IMR-90 (cell line): ENCODE measurements at regions not wholly inside any gene's neighbourhood (a gene's known extent, or its start where the extent isn't known, plus 50 kb on each side); places are given as distances from the start of the nearest gene placed in this dataset.

Experiments
- ATAC-seq: fragments of 200-7000 bp; cut with Tn5 transposase; 2 replicates; pipeline ENCODE4 v1.9.1; 2020; ENCODE audit warnings: low read depth, mild to moderate bottlenecking, moderate library complexity
- BruUV-seq: library from RNA; stranded (reverse); fragments of 400-500 nt; replicated peaks from 2 replicates; lab custom pipeline; 2021; lab: Mats Ljungman, UMichigan
- CTCF ChIA-PET: fragments of 300-600 bp; formaldehyde crosslinking; extraction: SDS; loops from one replicate; lab custom pipeline; 2021; ENCODE audit warnings: antibody characterized with exemption; lab: Yijun Ruan, JAX
- POLR2A ChIA-PET: fragments of 300-600 bp; sonication (Branson Sonifier 250); formaldehyde crosslinking; loops from one replicate; lab custom pipeline; 2022; ENCODE audit warnings: antibody characterized with exemption; ENCODE audit not compliant: unreplicated experiment; lab: Charles Lee
- DNase-seq: peaks from one replicate; pipeline ENCODE4 v3.0.0; 2013
- H2AFZ ChIP-seq: replicated peaks from 2 replicates; pipeline ENCODE3; 2013; ENCODE audit warnings: low read length, mild to moderate bottlenecking; ENCODE audit not compliant: poor library complexity
- H2AK5ac ChIP-seq: 2 replicates; pipeline ENCODE4 v1.6.1; 2013; ENCODE audit warnings: low read depth, low read length, inconsistent platforms
- H2AK9ac ChIP-seq: replicated peaks from 2 replicates; pipeline ENCODE3; 2013; ENCODE audit warnings: mild to moderate bottlenecking, low read depth, low read length, moderate library complexity; ENCODE audit not compliant: poor library complexity
- H2BK120ac ChIP-seq: 2 replicates; pipeline ENCODE4 v1.6.1; 2013; ENCODE audit warnings: low read depth, low read length, inconsistent platforms
- H2BK15ac ChIP-seq: 3 replicates; pipeline ENCODE4 v1.6.1; 2013; ENCODE audit warnings: low read depth, low read length, inconsistent platforms
- H2BK20ac ChIP-seq: 2 replicates; pipeline ENCODE4 v1.6.1; 2013; ENCODE audit warnings: low read depth, mild to moderate bottlenecking, inconsistent platforms, low read length, moderate library complexity
- H2BK5ac ChIP-seq: 2 replicates; pipeline ENCODE4 v1.6.1; 2013; ENCODE audit warnings: mild to moderate bottlenecking, low read depth, low read length, inconsistent platforms; ENCODE audit not compliant: poor library complexity, severe bottlenecking
- H3K14ac ChIP-seq: replicated peaks from 2 replicates; pipeline ENCODE4 v1.6.1; 2013; ENCODE audit warnings: low read depth, low read length, inconsistent platforms
- H3K18ac ChIP-seq: 2 replicates; pipeline ENCODE4 v1.6.1; 2013; ENCODE audit warnings: low read depth, low read length, control low read depth
- H3K23ac ChIP-seq: 2 replicates; pipeline ENCODE4 v1.6.1; 2013; ENCODE audit warnings: low read depth, low read length, inconsistent platforms
- H3K27ac ChIP-seq: 2 replicates; pipeline ENCODE4 v1.5.1; 2013; ENCODE audit warnings: mild to moderate bottlenecking, control low read depth, low read length; ENCODE audit not compliant: insufficient read depth
- H3K27me3 ChIP-seq: 2 replicates; pipeline ENCODE4 v1.6.1; 2013; ENCODE audit warnings: low read length; ENCODE audit not compliant: control insufficient read depth, insufficient read depth
- H3K36me3 ChIP-seq: 2 replicates; pipeline ENCODE4 v1.6.1; 2013; ENCODE audit warnings: low read length, mixed read lengths; ENCODE audit not compliant: control insufficient read depth, insufficient read depth
- H3K4ac ChIP-seq: 2 replicates; pipeline ENCODE4 v1.6.1; 2013; ENCODE audit warnings: low read depth, low read length, inconsistent platforms
- H3K4me1 ChIP-seq: 2 replicates; pipeline ENCODE4 v1.6.1; 2013; ENCODE audit warnings: low read length, mixed read lengths; ENCODE audit not compliant: control insufficient read depth, insufficient read depth
- H3K4me2 ChIP-seq: 2 replicates; pipeline ENCODE4 v1.6.1; 2013; ENCODE audit warnings: low read depth, mild to moderate bottlenecking, control low read depth, low read length, moderate library complexity
- H3K4me3 ChIP-seq: 2 replicates; pipeline ENCODE4 v1.5.1; 2013; ENCODE audit warnings: low read depth, mild to moderate bottlenecking, control low read depth, low read length, moderate library complexity; ENCODE audit not compliant: insufficient read depth
- H3K56ac ChIP-seq: 2 replicates; pipeline ENCODE4 v1.6.1; 2013; ENCODE audit warnings: low read length, inconsistent platforms; ENCODE audit not compliant: insufficient read depth; ENCODE audit errors: extremely low read depth
- H3K79me1 ChIP-seq, 2 experiments: 2 replicates each; pipeline ENCODE4 v1.6.1; 2013; ENCODE audit warnings: low read length in 2 of 2, inconsistent platforms in 1 of 2, low read depth in 1 of 2
- H3K9ac ChIP-seq: 2 replicates; pipeline ENCODE4 v1.6.1; 2013; ENCODE audit warnings: low read depth, low read length, control low read depth
- H3K9me1 ChIP-seq: 2 replicates; pipeline ENCODE4 v1.6.1; 2013; ENCODE audit warnings: low read length, inconsistent platforms; ENCODE audit not compliant: insufficient read depth
- H3K9me3 ChIP-seq: 2 replicates; pipeline ENCODE4 v1.6.1; 2013; ENCODE audit warnings: low read length; ENCODE audit not compliant: control insufficient read depth, insufficient read depth
- H4K20me1 ChIP-seq: 2 replicates; pipeline ENCODE4 v1.6.1; 2013; ENCODE audit warnings: low read length, inconsistent platforms; ENCODE audit not compliant: insufficient read depth
- H4K5ac ChIP-seq: 2 replicates; pipeline ENCODE4 v1.6.1; 2013; ENCODE audit warnings: mild to moderate bottlenecking, low read depth, low read length, control low read depth
- H4K8ac ChIP-seq, 2 experiments: 2 replicates each; pipeline ENCODE4 v1.6.1; 2013; ENCODE audit warnings: low read depth in 2 of 2, low read length in 2 of 2, control low read depth in 1 of 2, inconsistent platforms in 1 of 2
- H4K91ac ChIP-seq: 2 replicates; pipeline ENCODE4 v1.6.1; 2013; ENCODE audit warnings: low read depth, low read length, inconsistent platforms; ENCODE audit not compliant: insufficient read depth
- BHLHE40 ChIP-seq: fragments of 150-350 bp; IDR thresholded peaks from 2 replicates; pipeline ENCODE4 v1.6.1; 2016; ENCODE audit warnings: mild to moderate bottlenecking, low read depth, low read length
- CEBPB ChIP-seq: IDR thresholded peaks from 2 replicates; pipeline ENCODE4 v1.6.1; 2012; ENCODE audit warnings: low read depth, low read length, improper control_type of control experiment
- CHD1 ChIP-seq: IDR thresholded peaks from 2 replicates; pipeline ENCODE4 v1.6.1; 2012; ENCODE audit warnings: low read depth, low read length, improper control_type of control experiment
- FOS ChIP-seq: fragments of 150-350 bp; IDR thresholded peaks from 2 replicates; pipeline ENCODE4 v1.6.1; 2016; ENCODE audit warnings: low read depth, low read length
- MAFK ChIP-seq: IDR thresholded peaks from 2 replicates; pipeline ENCODE4 v1.6.1; 2012; ENCODE audit warnings: low read depth, low read length, improper control_type of control experiment
- MAZ ChIP-seq: IDR thresholded peaks from 2 replicates; pipeline ENCODE4 v1.6.1; 2012; ENCODE audit warnings: low read depth, mild to moderate bottlenecking, low read length, improper control_type of control experiment, moderate library complexity, borderline replicate concordance
- MXI1 ChIP-seq: IDR thresholded peaks from 2 replicates; pipeline ENCODE4 v1.6.1; 2012; ENCODE audit warnings: low read depth, mild to moderate bottlenecking, low read length, moderate library complexity, borderline replicate concordance
- NFE2L2 ChIP-seq: fragments of 150-350 bp; IDR thresholded peaks from 2 replicates; pipeline ENCODE4 v1.6.1; 2016; ENCODE audit warnings: low read depth, mild to moderate bottlenecking, low read length
- POLR2A ChIP-seq: IDR thresholded peaks from 2 replicates; pipeline ENCODE4 v1.6.1; 2012; ENCODE audit warnings: mild to moderate bottlenecking, low read depth, low read length
- RAD21 ChIP-seq: IDR thresholded peaks from 2 replicates; pipeline ENCODE4 v1.6.1; 2012; ENCODE audit warnings: low read length, improper control_type of control experiment
- RCOR1 ChIP-seq: IDR thresholded peaks from 2 replicates; pipeline ENCODE4 v1.6.1; 2012; ENCODE audit warnings: mild to moderate bottlenecking, low read length, improper control_type of control experiment; ENCODE audit not compliant: insufficient replicate concordance
- RFX5 ChIP-seq: IDR thresholded peaks from 2 replicates; pipeline ENCODE4 v1.8.0; 2012; ENCODE audit warnings: low read depth, mild to moderate bottlenecking, low read length, moderate library complexity
- SMC3 ChIP-seq: fragments of 150-350 bp; IDR thresholded peaks from 2 replicates; pipeline ENCODE4 v1.6.1; 2016; ENCODE audit warnings: low read depth, mild to moderate bottlenecking, antibody characterized with exemption, low read length, moderate library complexity
- WGBS, 2 experiments: methylation state at CpG; one replicate each; pipeline versions ENCODE4 v1.1.5 to v1.1.7; 2013; ENCODE audit warnings: missing lambda C conversion rate in 2 of 2; ENCODE audit not compliant: insufficient read length in 1 of 2; ENCODE audit errors: extremely low coverage in 2 of 2; 5-methylcytosine and 5-hydroxymethylcytosine counted together
- dilution Hi-C: fragments of 300-500 bp; cut with HindIII; formaldehyde crosslinking; loops from one replicate; pipeline ENCODE4 v1.14.3; 2018; ENCODE audit warnings: low sequenced_read_pairs; ENCODE audit not compliant: unreplicated experiment
- in situ Hi-C: fragments of 300-500 bp; cut with MboI; formaldehyde crosslinking; loops from 3 replicates; pipeline ENCODE4 v1.14.3; 2019; ENCODE audit warnings: low sequenced_read_pairs, inconsistent platforms, mixed read lengths
- intact Hi-C: fragments of 100-400 bp; cut with micrococcal nuclease; formaldehyde crosslinking; loops from 2 replicates; pipeline ENCODE4 v1.10.0; 2022
- TF ChIP-seq, protein P1 (sequence below): fragments of 150-350 bp; IDR thresholded peaks from 2 replicates; pipeline ENCODE4 v1.6.1; 2016; ENCODE audit warnings: low read depth, mild to moderate bottlenecking, low read length, moderate library complexity, borderline replicate concordance
- TF ChIP-seq, protein P2 (sequence below): conservative IDR thresholded peaks from 2 replicates; pipeline ENCODE4 v1.5.1; 2012; ENCODE audit warnings: mild to moderate bottlenecking, low read depth, low read length, improper control_type of control experiment
- TF ChIP-seq, protein P3 (sequence below): fragments of 150-350 bp; IDR thresholded peaks from 2 replicates; pipeline ENCODE4 v1.6.1; 2017; ENCODE audit warnings: mild to moderate bottlenecking, antibody characterized with exemption, low read length, low read depth

DNA sequence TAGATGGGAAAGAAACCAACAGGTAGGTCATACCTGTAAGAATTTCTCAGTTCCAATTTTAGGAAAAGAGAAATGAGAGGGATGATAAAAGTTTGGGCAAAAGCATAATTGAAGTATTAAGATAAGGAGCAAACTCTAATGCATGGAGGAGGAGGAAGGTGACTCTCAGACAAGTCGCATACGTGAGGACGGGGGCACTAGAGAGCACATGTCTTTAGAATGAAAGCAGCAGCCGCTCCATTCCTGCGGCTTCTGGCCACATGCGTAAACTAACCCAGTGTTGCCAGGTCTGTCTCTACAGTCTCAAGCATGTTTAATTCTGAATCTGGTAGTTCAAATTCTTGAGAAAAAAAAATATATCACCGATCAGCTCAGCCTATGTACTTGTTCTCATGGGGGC, 371.5 kb upstream of the SLC30A5 start:
- dilution Hi-C loops, result no loop called here
- TF ChIP-seq BHLHE40 (no peak), RCOR1 (no peak), CEBPB (no peak), FOS (no peak), RAD21 (no peak), RFX5 (no peak), SMC3 (no peak), MXI1 (no peak), POLR2A (no peak), MAZ (no peak), MAFK (no peak), NFE2L2 (no peak), CHD1 (no peak)
- TF ChIP-seq, protein P1, sequence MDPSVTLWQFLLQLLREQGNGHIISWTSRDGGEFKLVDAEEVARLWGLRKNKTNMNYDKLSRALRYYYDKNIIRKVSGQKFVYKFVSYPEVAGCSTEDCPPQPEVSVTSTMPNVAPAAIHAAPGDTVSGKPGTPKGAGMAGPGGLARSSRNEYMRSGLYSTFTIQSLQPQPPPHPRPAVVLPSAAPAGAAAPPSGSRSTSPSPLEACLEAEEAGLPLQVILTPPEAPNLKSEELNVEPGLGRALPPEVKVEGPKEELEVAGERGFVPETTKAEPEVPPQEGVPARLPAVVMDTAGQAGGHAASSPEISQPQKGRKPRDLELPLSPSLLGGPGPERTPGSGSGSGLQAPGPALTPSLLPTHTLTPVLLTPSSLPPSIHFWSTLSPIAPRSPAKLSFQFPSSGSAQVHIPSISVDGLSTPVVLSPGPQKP, result no peak
- TF ChIP-seq, protein P2, sequence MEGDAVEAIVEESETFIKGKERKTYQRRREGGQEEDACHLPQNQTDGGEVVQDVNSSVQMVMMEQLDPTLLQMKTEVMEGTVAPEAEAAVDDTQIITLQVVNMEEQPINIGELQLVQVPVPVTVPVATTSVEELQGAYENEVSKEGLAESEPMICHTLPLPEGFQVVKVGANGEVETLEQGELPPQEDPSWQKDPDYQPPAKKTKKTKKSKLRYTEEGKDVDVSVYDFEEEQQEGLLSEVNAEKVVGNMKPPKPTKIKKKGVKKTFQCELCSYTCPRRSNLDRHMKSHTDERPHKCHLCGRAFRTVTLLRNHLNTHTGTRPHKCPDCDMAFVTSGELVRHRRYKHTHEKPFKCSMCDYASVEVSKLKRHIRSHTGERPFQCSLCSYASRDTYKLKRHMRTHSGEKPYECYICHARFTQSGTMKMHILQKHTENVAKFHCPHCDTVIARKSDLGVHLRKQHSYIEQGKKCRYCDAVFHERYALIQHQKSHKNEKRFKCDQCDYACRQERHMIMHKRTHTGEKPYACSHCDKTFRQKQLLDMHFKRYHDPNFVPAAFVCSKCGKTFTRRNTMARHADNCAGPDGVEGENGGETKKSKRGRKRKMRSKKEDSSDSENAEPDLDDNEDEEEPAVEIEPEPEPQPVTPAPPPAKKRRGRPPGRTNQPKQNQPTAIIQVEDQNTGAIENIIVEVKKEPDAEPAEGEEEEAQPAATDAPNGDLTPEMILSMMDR, result no peak
- TF ChIP-seq, protein P3, sequence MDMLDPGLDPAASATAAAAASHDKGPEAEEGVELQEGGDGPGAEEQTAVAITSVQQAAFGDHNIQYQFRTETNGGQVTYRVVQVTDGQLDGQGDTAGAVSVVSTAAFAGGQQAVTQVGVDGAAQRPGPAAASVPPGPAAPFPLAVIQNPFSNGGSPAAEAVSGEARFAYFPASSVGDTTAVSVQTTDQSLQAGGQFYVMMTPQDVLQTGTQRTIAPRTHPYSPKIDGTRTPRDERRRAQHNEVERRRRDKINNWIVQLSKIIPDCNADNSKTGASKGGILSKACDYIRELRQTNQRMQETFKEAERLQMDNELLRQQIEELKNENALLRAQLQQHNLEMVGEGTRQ, result no peak
- no peak overlapping the region for H4K91ac ChIP-seq
- H3K27ac ChIP-seq, result no peak overlapping the region
- no peak overlapping the region for H2BK5ac ChIP-seq
- H3K18ac ChIP-seq, result no peak overlapping the region
- CTCF ChIA-PET, result no interaction called here
- no peaks in the 10 kb centered on the region for H3K27me3 ChIP-seq
- no peak overlapping the region for H2BK15ac ChIP-seq
- DNase-seq (no peak), ATAC-seq (no peak)
- H3K79me1 ChIP-seq, result no peaks in the 10 kb centered on the region
- POLR2A ChIA-PET, result no interaction called here
- no TSS peak for BruUV-seq
- H3K56ac ChIP-seq, result no peak overlapping the region
- H3K36me3 ChIP-seq, result no peaks in the 10 kb centered on the region
- no peak overlapping the region for H4K8ac ChIP-seq
- no peak overlapping the region for H3K23ac ChIP-seq
- WGBS, 2 experiments, result 76% methylated on average over 3 of the region's 7 CpGs; no CpG with 5 or more reads in 1 of the 2 experiments
- H2AFZ ChIP-seq, result no peak overlapping the region
- H3K9me1 ChIP-seq, result no peaks in the 10 kb centered on the region
- in situ Hi-C loops, result no loop called here
- no peak overlapping the region for H2AK5ac ChIP-seq
- intact Hi-C loops, result no loop called here
- no peak overlapping the region for H3K14ac ChIP-seq
- no peak overlapping the region for H2AK9ac ChIP-seq
- no peaks in the 10 kb centered on the region for H3K4me1 ChIP-seq
- no peak overlapping the region for H3K4ac ChIP-seq
- no peaks in the 10 kb centered on the region for H3K9me3 ChIP-seq
- H4K20me1 ChIP-seq, result no peaks in the 10 kb centered on the region
- H4K5ac ChIP-seq, result no peak overlapping the region
- H3K4me2 ChIP-seq, result no peak overlapping the region
- no peak overlapping the region for H3K4me3 ChIP-seq
- no peak overlapping the region for H2BK20ac ChIP-seq
- no peak overlapping the region for H2BK120ac ChIP-seq
- H3K9ac ChIP-seq, result no peak overlapping the region
